ENCODE measurements at regions not wholly inside any gene's neighbourhood (a gene's known extent, or its start where the extent isn't known, plus 50 kb on each side); places are given as distances from the start of the nearest gene placed in this dataset.
A peak's percentile ranks its signal among the peaks of the same experiment; 100 is the strongest.

GRCh38 chr14:49221316-49221715, 364.9 kb downstream of the RPS29 start:
- DNase-seq = no peak

GRCh38 chr14:49220492-49220891, 365.7 kb downstream of the RPS29 start:
- no peak for DNase-seq

- no peak for DNase-seq
Measured at GRCh38 chr14:49218436-49219092, 367.6 kb downstream of the RPS29 start.

GRCh38 chr14:49212721-49213120, 373.5 kb downstream of the RPS29 start:
- no peak for DNase-seq

- DNase-seq = no peak
Measured at GRCh38 chr14:49209416-49209815, 376.8 kb downstream of the RPS29 start.

- no peak for DNase-seq
Measured at GRCh38 chr14:49206828-49207227, 379.4 kb downstream of the RPS29 start.

GRCh38 chr14:49203676-49204075, 382.5 kb downstream of the RPS29 start:
- DNase-seq = no peak

- no peak for DNase-seq
Measured at GRCh38 chr14:49199159-49199558, 387.0 kb downstream of the RPS29 start.

GRCh38 chr14:49196327-49196726, 389.9 kb downstream of the RPS29 start:
- DNase-seq = no peak

GRCh38 chr14:49194067-49194466, 392.1 kb downstream of the RPS29 start:
- no peak for DNase-seq

- DNase-seq = no peak
Measured at GRCh38 chr14:49193332-49194065, 392.7 kb downstream of the RPS29 start.

- DNase-seq = no peak
Measured at GRCh38 chr14:49191380-49191779, 394.8 kb downstream of the RPS29 start.

- DNase-seq = no peak
Measured at GRCh38 chr14:49189375-49189774, 396.8 kb downstream of the RPS29 start.

- no peak for DNase-seq
Measured at GRCh38 chr14:49187799-49188198, 398.4 kb downstream of the RPS29 start.

GRCh38 chr14:49173765-49174373, 412.3 kb downstream of the RPS29 start:
- DNase-seq = peak; percentile 56

- no peak for DNase-seq
Measured at GRCh38 chr14:49164074-49164473, 422.1 kb downstream of the RPS29 start.

- no peak for DNase-seq
Measured at GRCh38 chr14:49160983-49161382, 425.2 kb downstream of the RPS29 start.

- DNase-seq = no peak
Measured at GRCh38 chr14:49159081-49159480, 427.1 kb downstream of the RPS29 start.

- DNase-seq = no peak
Measured at GRCh38 chr14:49139593-49139992, 446.6 kb downstream of the RPS29 start.

GRCh38 chr14:49134940-49135339, 451.2 kb downstream of the RPS29 start:
- DNase-seq = no peak

GRCh38 chr14:49121246-49121645, 464.9 kb downstream of the RPS29 start:
- no peak for DNase-seq

- no peak for DNase-seq
Measured at GRCh38 chr14:49114161-49114893, 471.9 kb downstream of the RPS29 start.

Data from fibroblast of skin of back (primary cell).